ENCODE measurements at regions not wholly inside any gene's neighbourhood (a gene's known extent, or its start where the extent isn't known, plus 50 kb on each side); places are given as distances from the start of the nearest gene placed in this dataset.

- Histone ChIP-seq H3K4me3 (no peak overlapping the region), H3K9ac (no peak overlapping the region), H3K27ac (no peak overlapping the region), H3K4me1 (ENCODE audit: insufficient read depth) (no peaks in the 10 kb centered on the region), H3F3A (ENCODE audit: insufficient read depth) (no peaks in the 10 kb centered on the region), H3K27me3 (replicated peaks; ENCODE audit: insufficient read depth) (peaks cover 29% of the 10 kb centered on the region), H2AFZ (no peak overlapping the region), H3K4me2 (ENCODE audit: unreplicated experiment) (no peak overlapping the region), H3K9me3 (ENCODE audit: low read depth) (no peaks in the 10 kb centered on the region), H3K9me2 (ENCODE audit: insufficient read depth) (no peaks in the 10 kb centered on the region), H3K79me2 (ENCODE audit: insufficient read depth) (no peaks in the 10 kb centered on the region), H4K20me1 (ENCODE audit: insufficient read depth) (no peaks in the 10 kb centered on the region), H3K36me3 (ENCODE audit: low read depth) (no peaks in the 10 kb centered on the region)
- DNase-seq, result no peak
- TF ChIP-seq EZH2phosphoT487 (IDR thresholded peaks at IDR 0.05; ENCODE audit: insufficient read depth, low read depth) (no peak), EZH2 (IDR thresholded peaks at IDR 0.05; ENCODE audit: insufficient read depth, poor library complexity, severe bottlenecking) (no peak)
- in situ Hi-C loops (cut with MboI), result no loop called here
- WGBS, 2 experiments (ENCODE audit: low coverage in 1 of 2, low lambda C conversion rate in 2 of 2, missing lambda C conversion rate in 2 of 2), result 27 to 42% methylated on average over 5 of the region's 5 CpGs
Measured at GRCh38 chr10:58140691-58141347, 126.9 kb downstream of the IPMK start.

GRCh38 chr10:58140054-58140453 lies 127.6 kb downstream of the IPMK start:
- DNase-seq, result no peak

GRCh38 chr10:58137813-58138212 lies 129.9 kb downstream of the IPMK start:
- Histone ChIP-seq H3K79me2 (ENCODE audit: insufficient read depth) (no peaks in the 10 kb centered on the region), H3K9me2 (ENCODE audit: insufficient read depth) (no peaks in the 10 kb centered on the region), H3K4me2 (ENCODE audit: unreplicated experiment) (no peak overlapping the region), H3K9me3 (ENCODE audit: low read depth) (no peaks in the 10 kb centered on the region), H3K4me1 (ENCODE audit: insufficient read depth) (no peaks in the 10 kb centered on the region), H3K9ac (no peak overlapping the region), H3K27me3 (replicated peaks; ENCODE audit: insufficient read depth) (peaks cover 26% of the 10 kb centered on the region), H3K36me3 (ENCODE audit: low read depth) (no peaks in the 10 kb centered on the region), H3K27ac (no peak overlapping the region), H3F3A (ENCODE audit: insufficient read depth) (no peaks in the 10 kb centered on the region), H4K20me1 (ENCODE audit: insufficient read depth) (no peaks in the 10 kb centered on the region), H3K4me3 (no peak overlapping the region), H2AFZ (no peak overlapping the region)
- TF ChIP-seq EZH2 (IDR thresholded peaks at IDR 0.05; ENCODE audit: insufficient read depth, poor library complexity, severe bottlenecking) (no peak), EZH2phosphoT487 (IDR thresholded peaks at IDR 0.05; ENCODE audit: insufficient read depth, low read depth) (no peak)
- DNase-seq, result no peak
- WGBS, 2 experiments (ENCODE audit: low coverage in 1 of 2, low lambda C conversion rate in 2 of 2, missing lambda C conversion rate in 2 of 2), result 33 to 37% methylated on average over 5 of the region's 5 CpGs
- in situ Hi-C loops (cut with MboI), result no loop called here

More at GRCh38 chr10:58140054-58140453, 127.6 kb downstream of the IPMK start:
- Histone ChIP-seq H3K9me2 (ENCODE audit: insufficient read depth) (no peaks in the 10 kb centered on the region), H2AFZ (no peak overlapping the region), H3K4me2 (ENCODE audit: unreplicated experiment) (no peak overlapping the region), H3K27ac (no peak overlapping the region), H3K27me3 (replicated peaks; ENCODE audit: insufficient read depth) (peaks cover 26% of the 10 kb centered on the region), H3K4me3 (no peak overlapping the region), H3K4me1 (ENCODE audit: insufficient read depth) (no peaks in the 10 kb centered on the region), H3K79me2 (ENCODE audit: insufficient read depth) (no peaks in the 10 kb centered on the region), H3K9me3 (ENCODE audit: low read depth) (no peaks in the 10 kb centered on the region), H3K9ac (no peak overlapping the region), H4K20me1 (ENCODE audit: insufficient read depth) (no peaks in the 10 kb centered on the region), H3K36me3 (ENCODE audit: low read depth) (no peaks in the 10 kb centered on the region), H3F3A (ENCODE audit: insufficient read depth) (no peaks in the 10 kb centered on the region)
- TF ChIP-seq EZH2 (IDR thresholded peaks at IDR 0.05; ENCODE audit: insufficient read depth, poor library complexity, severe bottlenecking), result no peak
- TF ChIP-seq EZH2phosphoT487 (IDR thresholded peaks at IDR 0.05; ENCODE audit: insufficient read depth, low read depth), result no peak
- in situ Hi-C loops (cut with MboI), result no loop called here
- WGBS, 2 experiments (ENCODE audit: low coverage in 1 of 2, low lambda C conversion rate in 2 of 2, missing lambda C conversion rate in 2 of 2), result 38 to 42% methylated on average over 2 of the region's 2 CpGs

- H3K9me3 ChIP-seq (ENCODE audit: low read depth), result no peaks in the 10 kb centered on the region
- H3K4me3 ChIP-seq, result no peak overlapping the region
- no peaks in the 10 kb centered on the region for H3K79me2 ChIP-seq (ENCODE audit: insufficient read depth)
- no peak overlapping the region for H3K9ac ChIP-seq
- whole genome bisulfite sequencing, 2 experiments (ENCODE audit: low coverage in 1 of 2, low lambda C conversion rate in 2 of 2, missing lambda C conversion rate in 2 of 2), result 38 to 41% methylated on average over 9 of the region's 9 CpGs
- no peaks in the 10 kb centered on the region for H3F3A ChIP-seq (ENCODE audit: insufficient read depth)
- H4K20me1 ChIP-seq (ENCODE audit: insufficient read depth), result no peaks in the 10 kb centered on the region
- DNase-seq, result no peak
- H3K4me1 ChIP-seq (ENCODE audit: insufficient read depth), result no peaks in the 10 kb centered on the region
- peaks cover 22% of the 10 kb centered on the region for H3K27me3 ChIP-seq (replicated peaks; ENCODE audit: insufficient read depth)
- no peaks in the 10 kb centered on the region for H3K9me2 ChIP-seq (ENCODE audit: insufficient read depth)
- no peak for TF ChIP-seq EZH2phosphoT487 (IDR thresholded peaks at IDR 0.05; ENCODE audit: insufficient read depth, low read depth)
- TF ChIP-seq EZH2 (IDR thresholded peaks at IDR 0.05; ENCODE audit: insufficient read depth, poor library complexity, severe bottlenecking), result no peak
- in situ Hi-C loops (cut with MboI), result no loop called here
- no peaks in the 10 kb centered on the region for H3K36me3 ChIP-seq (ENCODE audit: low read depth)
- H2AFZ ChIP-seq, result no peak overlapping the region
- no peak overlapping the region for H3K4me2 ChIP-seq (ENCODE audit: unreplicated experiment)
- H3K27ac ChIP-seq, result no peak overlapping the region
Measured at GRCh38 chr10:58115218-58116050, 152.3 kb downstream of the IPMK start.
